Esophagus muscularis mucosa (tissue), 4 donors: ENCODE measurements at regions not wholly inside any gene's neighbourhood (a gene's known extent, or its start where the extent isn't known, plus 50 kb on each side); places are given as distances from the start of the nearest gene placed in this dataset.

Source experiments
- DNase-seq: peaks from one replicate; pipeline ENCODE4 v3.0.0-alpha.2; 2017; ENCODE audit errors: extremely low spot score
- H3K27ac ChIP-seq, 4 donors: fragments of 200-600 bp; sonication (generic); replicated peaks in 1 of 4; 1 replicate in 3 of 4; 2 replicates in 1 of 4; pipeline ENCODE4 v1.5.1; 2016 to 2019; ENCODE audit warnings: mild to moderate bottlenecking in 1 of 4
- H3K27me3 ChIP-seq, 4 donors: fragments of 200-600 bp; sonication (generic); one replicate each; pipeline versions ENCODE4 v1.5.1 to v1.6.0; 2016 to 2019
- H3K36me3 ChIP-seq, 4 donors: fragments of 200-600 bp; sonication (generic); one replicate each; pipeline ENCODE4 v1.5.1; 2016 to 2019
- H3K4me1 ChIP-seq, 4 donors: fragments of 200-600 bp; sonication (generic); one replicate each; pipeline ENCODE4 v1.5.1; 2016 to 2019
- H3K4me3 ChIP-seq, 4 donors: fragments of 200-600 bp; sonication (generic); 1 replicate in 2 of 4; 2 replicates in 2 of 4; pipeline ENCODE4 v1.5.1; 2016 to 2019; ENCODE audit warnings: mild to moderate bottlenecking in 4 of 4, moderate library complexity in 1 of 4
- H3K9me3 ChIP-seq, 4 donors: fragments of 200-600 bp; sonication (generic); 1 replicate in 3 of 4; 2 replicates in 1 of 4; pipeline ENCODE4 v1.5.1; 2016 to 2019
- EP300 ChIP-seq: sonication (generic); formaldehyde crosslinking; IDR thresholded peaks from one replicate; pipeline ENCODE4 v1.6.1; 2017; ENCODE audit warnings: antibody characterized with exemption
- POLR2A ChIP-seq: fragments of 450-650 bp; IDR thresholded peaks from one replicate; pipeline ENCODE4 v1.6.1; 2017; ENCODE audit warnings: antibody characterized with exemption, moderate library complexity, mild to moderate bottlenecking, low read depth
- POLR2AphosphoS5 ChIP-seq, 2 donors: sonication (generic); formaldehyde crosslinking; IDR thresholded peaks; one replicate each; pipeline ENCODE4 v1.6.1; 2017; ENCODE audit warnings: antibody characterized with exemption in 2 of 2
- WGBS: methylation state at CpG from one replicate; pipeline ENCODE4 v1.1.5; 2018; 5-methylcytosine and 5-hydroxymethylcytosine counted together
- intact Hi-C: fragments of 100-400 bp; cut with DNase I; formaldehyde crosslinking; loops from one replicate; pipeline ENCODE4 v1.15.1; 2023
- TF ChIP-seq, protein P1 (sequence below), 3 experiments: fragments of 200-600 bp in 2 of 3; fragments of 450-650 bp in 1 of 3; sonication (generic) in 2 of 3; IDR thresholded peaks; one replicate each; pipeline ENCODE4 v1.5.1; 2017 to 2019; ENCODE audit warnings: antibody characterized with exemption in 3 of 3, mild to moderate bottlenecking in 2 of 3, moderate library complexity in 1 of 3

DNA sequence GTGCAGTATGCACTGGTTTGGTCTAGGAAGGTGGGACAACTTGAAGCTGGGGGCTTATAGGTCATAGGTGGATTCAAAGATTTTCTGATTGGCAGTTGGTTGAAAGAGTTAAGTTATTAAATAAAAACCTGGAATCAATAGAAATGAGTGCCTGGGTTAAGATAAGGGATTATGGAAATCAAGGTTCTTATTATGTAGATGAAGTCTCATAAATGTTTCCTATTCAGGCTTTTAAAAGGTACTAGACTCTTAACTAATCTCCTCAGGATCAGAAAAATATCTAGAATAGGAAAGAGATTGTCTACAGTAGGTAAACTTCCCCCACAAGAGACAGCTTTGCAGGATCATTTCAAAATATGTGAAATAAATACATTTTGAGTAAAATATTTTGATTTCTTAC lies 163.3 kb upstream of the FBN2 start:
- no peaks in the 10 kb centered on the region for H3K27me3 ChIP-seq
- TF ChIP-seq POLR2AphosphoS5 (IDR thresholded peaks at IDR 0.05) (no peak), POLR2A (no peak), EP300 (no peak)
- TF ChIP-seq, protein P1, sequence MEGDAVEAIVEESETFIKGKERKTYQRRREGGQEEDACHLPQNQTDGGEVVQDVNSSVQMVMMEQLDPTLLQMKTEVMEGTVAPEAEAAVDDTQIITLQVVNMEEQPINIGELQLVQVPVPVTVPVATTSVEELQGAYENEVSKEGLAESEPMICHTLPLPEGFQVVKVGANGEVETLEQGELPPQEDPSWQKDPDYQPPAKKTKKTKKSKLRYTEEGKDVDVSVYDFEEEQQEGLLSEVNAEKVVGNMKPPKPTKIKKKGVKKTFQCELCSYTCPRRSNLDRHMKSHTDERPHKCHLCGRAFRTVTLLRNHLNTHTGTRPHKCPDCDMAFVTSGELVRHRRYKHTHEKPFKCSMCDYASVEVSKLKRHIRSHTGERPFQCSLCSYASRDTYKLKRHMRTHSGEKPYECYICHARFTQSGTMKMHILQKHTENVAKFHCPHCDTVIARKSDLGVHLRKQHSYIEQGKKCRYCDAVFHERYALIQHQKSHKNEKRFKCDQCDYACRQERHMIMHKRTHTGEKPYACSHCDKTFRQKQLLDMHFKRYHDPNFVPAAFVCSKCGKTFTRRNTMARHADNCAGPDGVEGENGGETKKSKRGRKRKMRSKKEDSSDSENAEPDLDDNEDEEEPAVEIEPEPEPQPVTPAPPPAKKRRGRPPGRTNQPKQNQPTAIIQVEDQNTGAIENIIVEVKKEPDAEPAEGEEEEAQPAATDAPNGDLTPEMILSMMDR (IDR thresholded peaks at IDR 0.05) = no peak
- no peaks in the 10 kb centered on the region for H3K36me3 ChIP-seq
- H3K4me1 ChIP-seq = no peaks in the 10 kb centered on the region
- H3K27ac ChIP-seq = no peak overlapping the region
- intact Hi-C loops = no loop called here
- H3K4me3 ChIP-seq = no peak overlapping the region
- no peaks in the 10 kb centered on the region for H3K9me3 ChIP-seq
- DNase-seq = no peak

DNA sequence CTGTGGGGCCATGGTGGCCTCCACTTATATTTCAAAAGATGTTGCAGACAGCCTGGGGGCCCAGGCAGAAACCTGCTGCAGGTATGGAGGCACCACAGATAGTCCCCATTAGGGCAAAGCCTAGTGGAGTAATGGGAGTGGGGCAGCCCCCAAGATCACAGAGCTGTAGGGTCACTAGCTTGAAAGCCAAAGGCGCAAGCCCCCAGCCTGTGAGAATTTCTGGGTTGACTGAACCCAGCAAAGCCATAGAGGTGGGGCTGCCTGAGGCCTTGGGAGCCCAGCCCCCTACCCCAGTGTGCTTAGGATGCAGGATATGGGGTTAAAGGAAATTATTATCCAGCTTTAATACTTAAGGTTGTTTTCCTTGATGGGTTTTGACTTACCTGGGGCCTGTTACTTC lies 165.3 kb upstream of the FBN2 start:
- WGBS = 80% methylated on average over 1 of the region's 1 CpG
- Histone ChIP-seq H3K27ac (no peak overlapping the region), H3K27me3 (no peaks in the 10 kb centered on the region), H3K4me3 (no peak overlapping the region), H3K36me3 (no peaks in the 10 kb centered on the region), H3K9me3 (no peaks in the 10 kb centered on the region), H3K4me1 (no peaks in the 10 kb centered on the region)
- DNase-seq = no peak
- TF ChIP-seq POLR2AphosphoS5 (IDR thresholded peaks at IDR 0.05) (no peak), POLR2A (no peak), EP300 (no peak)
- TF ChIP-seq, protein P1 (IDR thresholded peaks at IDR 0.05) = no peak
- intact Hi-C loops = no loop called here

DNA sequence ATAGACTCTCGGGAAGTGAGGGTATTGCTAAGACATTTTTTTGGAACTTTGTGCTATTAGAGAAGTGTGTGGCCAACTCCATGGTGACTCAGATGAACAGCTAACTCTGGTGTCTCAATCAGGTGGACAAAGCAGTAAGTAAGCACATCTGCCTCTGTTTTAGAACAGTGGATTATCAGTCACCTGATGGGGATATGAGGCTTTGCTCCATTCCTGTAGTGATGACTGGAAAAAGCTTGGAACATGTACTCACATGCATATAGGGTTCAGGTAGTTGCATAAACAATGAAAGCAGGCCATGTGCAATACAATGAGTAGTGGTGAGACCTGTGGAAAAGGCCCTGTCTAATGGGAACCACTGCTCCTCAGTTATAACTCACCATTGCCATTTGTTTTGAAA lies 168.2 kb upstream of the FBN2 start:
- Histone ChIP-seq H3K4me1 (no peaks in the 10 kb centered on the region), H3K36me3 (no peaks in the 10 kb centered on the region), H3K4me3 (no peak overlapping the region), H3K27me3 (no peaks in the 10 kb centered on the region), H3K27ac (no peak overlapping the region), H3K9me3 (no peaks in the 10 kb centered on the region)
- WGBS = 75% methylated on average over 1 of the region's 1 CpG
- TF ChIP-seq, protein P1 (IDR thresholded peaks at IDR 0.05) = no peak
- TF ChIP-seq POLR2AphosphoS5 (IDR thresholded peaks at IDR 0.05) (no peak), EP300 (no peak), POLR2A (no peak)
- intact Hi-C loops = no loop called here
- DNase-seq = no peak

DNA sequence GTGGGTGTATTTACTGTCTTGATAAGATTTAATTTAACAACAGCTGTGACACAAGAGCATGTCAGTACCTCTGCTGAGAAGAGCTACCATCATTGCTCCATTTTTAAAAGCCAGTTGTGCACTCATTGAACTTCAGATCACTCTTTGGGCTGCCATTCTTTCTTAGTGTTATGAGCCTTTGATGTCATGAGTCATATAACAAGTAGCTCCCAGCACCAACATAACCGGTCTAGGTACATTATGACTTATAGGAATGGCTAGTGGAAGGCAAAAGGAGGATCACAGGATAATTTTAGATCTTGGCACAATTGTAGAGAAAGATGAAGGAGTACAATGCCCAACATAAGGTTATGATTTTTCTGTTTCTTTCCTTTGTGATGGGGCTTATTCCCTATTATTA lies 170.8 kb upstream of the FBN2 start:
- Histone ChIP-seq H3K36me3 (no peaks in the 10 kb centered on the region), H3K27me3 (no peaks in the 10 kb centered on the region), H3K4me3 (no peak overlapping the region), H3K9me3 (no peaks in the 10 kb centered on the region), H3K4me1 (no peaks in the 10 kb centered on the region), H3K27ac (no peak overlapping the region)
- TF ChIP-seq, protein P1 (IDR thresholded peaks at IDR 0.05) = no peak
- TF ChIP-seq EP300 = no peak
- TF ChIP-seq POLR2AphosphoS5 (IDR thresholded peaks at IDR 0.05) = no peak
- TF ChIP-seq POLR2A = no peak
- intact Hi-C loops = no loop called here
- DNase-seq = no peak
- 100% methylated on average over 1 of the region's 1 CpG for WGBS

DNA sequence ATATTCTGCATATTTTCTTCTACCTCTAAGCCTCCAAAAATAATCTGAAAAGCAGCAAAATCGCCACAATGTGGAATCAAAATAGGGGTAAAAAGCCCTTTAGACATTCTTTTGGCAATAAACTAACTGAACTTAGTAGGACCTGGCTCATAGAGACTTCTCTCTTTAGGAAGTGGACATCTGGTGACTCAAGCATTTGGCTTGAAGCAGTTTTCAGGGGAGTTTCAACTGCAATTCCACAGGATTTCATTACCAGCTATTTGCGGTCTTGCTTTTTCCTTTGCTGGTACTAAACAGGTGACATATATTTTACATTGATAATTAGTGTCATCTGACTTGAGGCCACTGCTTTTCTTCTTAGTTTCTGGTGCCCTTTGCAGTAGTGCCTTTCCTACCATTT lies 173.2 kb upstream of the FBN2 start:
- TF ChIP-seq EP300 = no peak
- TF ChIP-seq POLR2A = no peak
- TF ChIP-seq, protein P1 (IDR thresholded peaks at IDR 0.05) = no peak
- Histone ChIP-seq H3K9me3 (no peaks in the 10 kb centered on the region), H3K4me1 (no peaks in the 10 kb centered on the region), H3K36me3 (no peaks in the 10 kb centered on the region), H3K27me3 (no peaks in the 10 kb centered on the region), H3K27ac (no peak overlapping the region), H3K4me3 (no peak overlapping the region)
- DNase-seq = no peak
- intact Hi-C loops = no loop called here
- WGBS = 89% methylated on average over 2 of the region's 2 CpGs
